HG02938 (cell line): ENCODE measurements at regions not wholly inside any gene's neighbourhood (a gene's known extent, or its start where the extent isn't known, plus 50 kb on each side); places are given as distances from the start of the nearest gene placed in this dataset.

Experiments used
- ATAC-seq: cut with Tn5 transposase; IDR thresholded peaks from one replicate; pipeline ENCODE4 v1.9.1; 2021; ENCODE audit warnings: mild to moderate bottlenecking, moderate library complexity; ENCODE audit not compliant: unreplicated experiment

DNA sequence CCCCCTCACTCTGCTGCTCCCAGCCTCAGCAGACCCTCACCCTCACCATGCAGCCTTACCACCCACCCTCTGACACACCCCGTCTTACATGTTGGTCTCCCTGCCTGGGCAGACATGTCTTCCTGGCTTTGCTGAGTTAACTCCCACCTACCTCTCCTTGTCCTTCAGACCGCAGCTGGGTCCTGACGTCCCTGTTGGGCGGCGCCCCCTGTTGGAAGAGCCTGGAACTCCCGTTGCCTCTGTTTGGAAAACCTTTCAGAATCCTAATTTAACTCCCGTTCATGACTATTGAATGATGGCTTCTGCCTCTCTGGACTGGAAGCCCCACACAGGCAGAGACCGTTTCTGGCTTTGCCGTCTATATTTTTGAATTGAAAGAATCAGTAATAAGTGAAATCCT lies 245.1 kb downstream of the MYLK4 start:
- no peak for ATAC-seq

DNA sequence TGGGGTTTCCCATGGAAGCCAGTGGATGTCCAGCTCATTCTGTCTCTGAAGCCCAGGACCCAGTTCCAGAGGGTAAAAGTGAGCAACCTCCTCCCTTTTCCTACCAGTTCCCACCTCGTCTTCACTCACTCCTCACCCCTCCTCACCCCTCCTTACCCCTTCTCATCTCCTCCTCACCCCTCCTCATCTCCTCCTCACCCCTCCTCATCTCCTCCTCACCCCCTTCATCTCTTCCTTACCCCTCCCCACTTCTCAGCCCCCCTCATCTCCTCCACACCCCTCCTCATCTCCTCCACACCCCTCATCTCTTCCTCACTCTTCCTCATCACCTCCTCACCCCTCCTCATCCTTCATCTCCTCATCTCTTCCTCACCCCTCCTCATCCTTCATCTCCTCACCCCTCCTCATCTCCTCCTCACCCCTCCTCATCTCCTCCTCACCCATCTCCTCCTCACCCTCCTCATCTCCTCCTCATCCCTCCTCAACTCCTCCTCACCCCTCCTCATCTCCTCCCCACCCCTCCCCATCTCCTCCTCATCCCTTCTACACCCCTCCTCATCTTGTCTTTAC lies 246.1 kb downstream of the MYLK4 start:
- no peak for ATAC-seq

DNA sequence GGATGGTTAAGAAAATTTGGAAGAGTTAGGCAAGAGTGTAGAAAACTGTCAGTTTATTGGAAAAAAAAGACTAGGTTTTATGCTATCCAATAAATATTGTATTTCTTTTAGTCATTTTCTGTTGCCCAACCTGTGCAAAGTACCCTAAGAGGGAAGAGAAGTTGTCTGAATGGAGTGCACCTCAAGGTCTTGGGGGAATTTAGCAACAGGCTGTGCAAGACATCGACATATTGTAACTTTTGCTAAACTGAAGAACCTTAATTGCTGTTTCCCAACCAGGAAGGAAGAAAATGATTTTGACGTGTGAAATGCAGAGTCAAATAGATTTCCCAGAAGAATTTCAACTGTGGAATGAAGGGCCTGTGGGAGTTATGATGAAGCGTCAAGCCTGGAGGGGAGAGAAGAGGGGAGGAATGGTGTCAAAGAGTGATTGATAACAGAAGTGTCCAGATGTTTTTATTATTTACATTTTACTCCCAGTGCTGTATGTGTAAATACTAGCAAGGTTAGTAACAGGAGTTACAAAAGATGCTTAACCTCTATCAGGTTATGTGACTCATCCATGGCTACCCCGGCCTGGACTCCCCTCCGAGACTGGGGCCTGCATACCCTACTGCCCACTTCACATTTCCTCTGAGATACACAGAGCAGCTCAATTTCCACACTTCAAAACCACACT lies 246.8 kb downstream of the MYLK4 start:
- ATAC-seq: no peak

DNA sequence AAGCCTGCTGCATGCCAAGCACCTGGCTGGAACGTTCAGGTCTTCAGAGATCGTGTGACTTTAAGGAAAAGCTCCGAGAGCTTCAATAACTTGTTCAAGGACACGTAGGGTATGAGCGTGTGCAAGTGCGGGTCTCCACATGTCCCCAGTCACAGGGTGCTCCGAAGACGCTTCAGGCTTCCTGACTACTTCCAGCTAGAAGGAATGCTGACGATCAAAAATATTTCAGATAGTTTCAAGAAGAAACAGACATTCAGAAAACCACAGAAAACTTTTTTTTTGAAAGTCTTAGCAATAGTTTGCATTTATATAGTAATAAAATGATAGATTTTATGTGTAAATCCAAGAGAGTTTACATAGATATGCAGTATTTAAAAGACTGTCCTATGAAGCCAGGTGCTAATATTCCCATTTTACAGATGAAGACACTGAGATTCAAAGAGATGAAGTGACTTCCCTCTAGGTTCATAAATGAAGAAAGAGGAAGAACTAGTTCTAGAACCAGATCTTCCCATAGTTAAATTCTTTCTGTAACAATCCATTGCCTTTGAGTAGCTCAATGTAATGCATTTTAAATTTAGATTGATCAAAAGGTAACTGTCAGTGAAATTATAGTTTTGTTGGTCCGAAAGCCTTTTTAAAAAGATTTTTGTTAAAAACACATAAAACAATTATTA lies 247.6 kb downstream of the MYLK4 start:
- no peak for ATAC-seq

DNA sequence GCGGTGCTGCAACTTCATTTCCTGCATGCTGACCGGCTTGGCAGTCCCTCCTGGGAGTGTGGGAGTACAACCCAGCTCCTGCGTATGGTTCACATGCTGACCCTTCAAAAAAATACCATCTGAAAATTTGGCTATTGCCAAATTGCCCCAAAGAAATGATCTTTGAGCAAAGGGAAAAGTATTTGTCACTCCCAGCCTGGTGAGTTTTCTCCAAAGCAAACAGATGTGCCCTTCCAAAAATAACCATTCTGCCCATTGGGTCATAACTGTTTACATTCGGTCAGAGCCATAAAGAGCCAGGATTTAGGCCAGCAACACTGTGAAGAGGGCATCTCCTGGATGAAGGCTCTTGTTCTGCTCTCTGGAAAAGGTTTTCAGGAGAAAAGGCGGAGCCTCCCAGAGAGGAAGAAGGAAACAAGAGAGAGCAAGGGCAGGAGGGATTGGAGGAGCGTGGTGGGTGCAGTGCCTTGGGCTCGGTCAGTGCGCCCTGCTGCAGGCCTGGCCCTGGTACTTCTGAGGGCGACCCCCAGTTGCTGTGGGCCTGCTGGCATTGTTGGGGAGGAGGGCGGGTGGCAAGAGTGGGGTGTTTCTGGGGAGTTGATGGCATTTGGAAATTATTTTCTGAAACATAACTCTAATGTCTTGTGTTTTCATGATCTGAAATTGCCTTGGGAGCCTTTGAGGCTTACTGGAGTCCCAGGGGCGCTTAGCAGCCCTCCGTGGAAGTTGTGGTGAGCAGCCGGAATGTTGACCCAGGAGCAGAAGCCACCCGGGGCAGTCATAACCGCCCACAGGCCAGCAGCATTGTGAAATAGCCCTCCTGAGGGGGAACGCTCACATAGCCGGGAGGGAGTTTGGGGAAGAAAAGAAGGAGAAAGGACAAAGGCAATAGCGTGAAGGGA lies 248.4 kb downstream of the MYLK4 start:
- no peak for ATAC-seq

DNA sequence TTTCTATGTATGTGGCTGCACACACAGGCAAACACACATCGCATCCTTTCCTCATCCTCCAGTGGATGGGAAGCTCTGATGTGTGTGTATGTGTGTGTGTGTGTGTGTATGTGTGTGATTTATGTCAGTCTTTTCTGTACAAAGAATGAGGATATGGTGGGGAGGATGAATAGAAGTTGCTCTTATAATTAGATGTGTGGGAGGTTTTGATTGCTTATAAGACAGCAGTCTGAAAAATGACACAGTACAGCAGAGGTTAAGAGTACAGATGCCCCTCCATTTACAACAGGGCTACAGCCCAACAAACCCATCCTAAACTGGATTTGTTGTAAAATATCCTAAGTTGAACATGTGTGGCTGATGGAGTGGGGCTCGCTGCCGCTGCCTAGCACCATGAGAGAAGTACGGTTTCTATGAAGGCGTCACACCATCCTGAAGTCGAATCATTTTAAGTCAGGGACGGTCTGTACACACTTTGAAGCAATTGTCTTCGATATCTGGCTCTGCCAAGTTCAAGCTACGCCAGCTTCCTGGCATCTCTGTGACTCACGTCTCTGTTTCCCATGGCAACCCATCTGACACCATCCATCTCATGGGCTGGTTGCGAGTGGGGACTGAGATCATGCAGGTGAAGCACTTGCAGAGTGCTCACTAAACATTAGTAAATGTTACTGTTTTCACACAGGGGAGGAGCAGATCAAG lies 252.6 kb downstream of the MYLK4 start:
- ATAC-seq: no peak

DNA sequence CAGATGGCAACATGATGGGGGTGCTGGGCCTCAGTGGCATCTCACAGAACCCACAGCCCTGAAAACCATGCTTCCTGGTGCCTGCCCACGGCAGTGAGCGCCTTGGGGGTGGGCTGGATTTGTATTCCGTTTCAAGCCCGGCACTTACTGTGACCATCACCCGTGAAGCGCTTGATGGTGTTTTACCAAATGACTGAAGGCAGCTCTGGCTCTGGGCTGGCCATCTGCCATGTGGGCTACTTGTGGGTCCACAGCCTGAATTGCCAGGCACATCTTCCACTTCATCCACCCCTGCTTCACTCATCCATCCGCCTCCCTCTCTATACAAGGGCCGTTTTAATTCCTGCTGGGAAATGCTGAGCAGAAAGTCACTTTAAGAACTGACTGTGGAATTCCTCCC lies 250.9 kb upstream of the GMDS start:
- ATAC-seq: no peak

DNA sequence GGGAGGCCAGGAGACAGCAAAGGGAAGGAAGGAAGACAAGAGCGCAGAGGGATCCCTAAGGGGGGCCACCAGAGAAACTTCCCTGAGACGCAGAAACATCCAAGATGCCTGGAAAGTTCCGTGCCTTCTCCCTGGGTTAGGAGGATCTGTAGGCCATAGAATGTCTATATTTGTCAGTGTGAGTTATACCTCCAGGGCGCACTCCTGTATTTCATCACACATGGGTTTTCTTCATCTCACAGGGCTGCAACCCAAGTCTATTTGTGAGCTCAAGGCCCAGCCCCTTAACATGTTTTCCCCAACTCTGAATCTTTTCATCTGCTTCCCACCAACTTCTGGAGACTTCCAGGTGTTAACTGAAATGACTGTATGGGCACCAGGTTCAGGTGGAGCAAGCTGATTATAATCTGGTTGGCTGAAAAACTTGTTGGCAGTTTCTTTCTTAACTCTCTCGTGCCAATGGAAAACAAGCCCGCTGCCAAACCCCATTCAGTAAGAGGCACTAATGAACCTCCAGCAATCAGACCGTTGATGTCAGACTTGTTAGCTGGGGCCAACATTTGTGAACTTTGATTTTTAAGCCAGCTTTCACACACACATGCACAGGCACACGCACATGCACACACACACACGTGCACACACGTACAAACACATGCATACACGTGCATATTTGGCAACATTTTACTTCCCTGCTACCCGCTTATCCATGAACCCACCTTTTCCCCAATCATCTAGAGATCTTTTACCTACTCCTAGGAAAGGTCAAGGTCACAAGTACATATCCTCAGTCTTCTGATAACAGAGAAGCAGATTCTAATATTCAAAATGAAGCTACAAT lies 247.5 kb upstream of the GMDS start:
- ATAC-seq: no peak

DNA sequence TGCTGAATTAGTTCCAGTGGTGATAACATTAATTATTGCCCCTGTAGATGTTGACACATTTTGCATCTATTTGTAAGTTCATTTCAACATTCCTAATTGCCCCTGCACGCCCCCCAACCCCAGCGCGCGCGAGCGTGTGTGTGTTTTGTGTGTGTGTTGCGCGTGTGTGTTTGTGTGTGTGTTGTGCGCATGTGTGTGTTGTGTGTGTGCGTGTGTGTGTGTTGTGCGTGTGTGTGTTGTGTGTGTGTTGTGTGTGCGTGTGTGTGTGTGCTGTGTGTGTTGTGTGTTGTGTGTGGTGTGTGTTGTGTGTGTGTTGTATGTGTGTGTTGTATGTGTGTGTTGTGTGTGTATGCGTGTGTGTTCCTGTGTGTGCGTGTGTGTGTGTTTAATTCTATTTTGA lies 245.7 kb upstream of the GMDS start:
- no peak for ATAC-seq

DNA sequence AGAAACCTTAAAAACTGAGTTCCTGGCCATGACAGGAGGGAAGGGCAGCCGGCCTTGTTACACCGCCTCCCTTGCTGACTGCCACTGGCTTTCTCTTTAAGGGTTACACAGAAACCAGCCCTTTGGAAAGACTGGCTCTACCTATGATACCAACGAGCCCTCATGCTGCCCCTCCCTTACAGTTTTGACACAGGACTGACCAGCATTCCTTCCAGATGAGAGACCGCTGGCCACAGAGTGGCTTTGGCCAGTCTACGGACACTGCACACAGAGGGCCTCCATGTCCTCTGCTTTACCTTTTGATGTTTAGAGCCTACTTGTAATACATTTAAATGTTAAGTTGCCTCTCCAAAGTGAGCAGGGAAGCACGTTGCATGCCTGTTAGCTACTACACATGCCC lies 243.2 kb upstream of the GMDS start:
- no peak for ATAC-seq

DNA sequence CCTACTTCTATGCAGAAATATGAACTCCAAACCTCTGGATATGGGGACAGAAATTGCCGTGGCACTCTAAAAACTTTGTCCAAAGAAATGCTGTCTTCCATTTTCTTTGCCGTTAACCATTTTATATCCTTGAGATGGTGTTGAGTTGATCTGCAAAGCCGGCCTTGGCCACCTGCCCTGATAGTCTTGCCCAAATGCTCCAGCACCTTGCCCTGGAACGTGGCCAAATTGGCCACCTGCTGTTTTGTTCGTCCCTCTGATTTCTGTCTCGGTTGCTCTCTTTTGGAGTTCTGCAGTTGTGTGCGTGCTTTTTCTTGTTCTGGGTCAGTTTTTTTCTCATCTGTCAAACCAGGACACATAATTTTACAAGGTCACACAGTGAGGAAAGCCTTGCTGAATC lies 239.7 kb upstream of the GMDS start:
- no peak for ATAC-seq

DNA sequence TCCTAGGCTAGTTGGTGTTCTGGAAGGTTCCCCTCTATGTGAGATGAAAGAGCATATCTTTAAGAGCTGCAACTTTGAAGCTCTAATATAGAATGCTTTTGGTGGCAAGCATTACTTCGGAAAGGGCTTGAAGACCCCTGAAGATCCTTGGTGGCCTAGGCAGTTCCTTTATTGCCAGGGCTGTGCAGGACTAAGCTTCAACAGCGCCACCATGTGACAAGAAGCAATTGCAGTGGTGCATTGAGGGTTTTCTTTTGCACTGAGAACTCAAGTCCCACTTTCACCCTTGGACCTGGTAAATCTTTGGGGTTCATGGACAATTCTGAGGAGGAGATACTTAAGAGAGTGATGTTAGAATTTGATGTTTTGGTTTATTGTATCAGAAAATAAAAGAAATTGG lies 237.4 kb upstream of the GMDS start:
- no peak for ATAC-seq

DNA sequence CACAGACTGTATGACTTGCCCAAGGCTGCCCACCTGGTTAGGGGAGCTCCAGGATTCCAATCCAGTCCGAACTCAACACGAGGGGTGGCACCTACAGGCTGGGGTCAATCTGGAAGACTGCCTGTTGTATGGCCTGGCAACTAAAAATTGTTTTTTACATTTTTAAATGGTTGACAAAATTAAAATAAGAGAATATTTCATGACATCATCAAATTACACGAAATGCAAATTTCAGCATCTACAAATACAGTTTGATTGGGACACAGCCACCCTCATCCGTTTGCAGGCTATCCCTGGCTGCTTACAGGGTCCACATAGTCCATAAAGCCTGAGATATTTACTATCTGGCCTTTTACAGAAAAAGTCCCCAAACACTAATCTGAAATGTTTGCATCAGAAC lies 235.9 kb upstream of the GMDS start:
- no peak for ATAC-seq

DNA sequence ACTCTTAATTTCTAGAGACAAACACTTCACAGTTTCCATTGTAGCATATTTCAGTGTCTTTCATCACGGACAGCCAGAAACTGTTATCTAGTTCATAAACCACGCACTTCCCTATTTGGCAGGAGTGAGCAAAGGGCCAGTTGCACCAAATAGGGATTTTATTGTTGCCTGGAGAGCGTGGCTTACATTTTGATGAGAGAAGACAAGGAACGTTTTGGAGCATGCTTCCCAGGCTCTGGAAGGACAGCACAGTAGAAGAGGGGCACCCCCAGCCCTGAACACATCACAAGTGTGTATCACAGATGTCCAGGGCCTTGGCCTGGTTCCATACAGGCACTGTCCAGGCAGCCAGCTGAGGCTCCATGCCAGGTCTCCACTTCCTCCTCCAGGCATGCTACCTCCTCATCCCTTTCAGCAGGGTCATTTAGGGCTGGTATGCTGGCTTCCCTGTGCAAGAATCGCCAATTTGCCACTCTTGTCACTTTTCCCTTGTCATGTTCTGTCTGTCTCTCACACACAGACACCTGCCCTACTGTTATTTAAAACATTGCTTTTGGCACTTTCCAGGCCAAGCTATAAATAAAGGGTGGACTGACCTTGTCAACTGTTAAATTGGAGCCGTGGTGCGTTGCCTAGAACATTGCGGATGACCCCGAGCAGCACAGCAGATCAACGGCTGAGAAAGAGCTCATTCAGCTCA lies 235.0 kb upstream of the GMDS start:
- ATAC-seq: no peak

DNA sequence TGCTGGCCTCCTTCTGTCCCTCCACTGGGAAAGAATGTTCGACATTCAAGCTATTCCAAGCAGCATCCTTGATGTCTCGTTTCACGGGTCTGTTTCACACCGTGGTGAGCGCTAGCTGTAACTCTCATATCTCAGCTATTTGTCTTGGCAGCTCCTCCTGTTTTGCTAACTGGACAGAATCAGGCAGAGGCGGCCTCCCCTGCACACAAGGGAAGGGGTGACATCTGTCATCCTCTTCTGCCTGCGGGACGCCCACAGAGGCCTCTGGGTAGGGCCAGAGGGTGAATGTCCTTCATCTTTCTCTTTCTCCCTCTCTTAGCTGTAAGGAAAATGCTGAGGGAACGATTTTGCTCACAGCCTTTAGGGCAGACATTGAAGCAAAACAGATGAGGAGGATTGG lies 232.8 kb upstream of the GMDS start:
- no peak for ATAC-seq

DNA sequence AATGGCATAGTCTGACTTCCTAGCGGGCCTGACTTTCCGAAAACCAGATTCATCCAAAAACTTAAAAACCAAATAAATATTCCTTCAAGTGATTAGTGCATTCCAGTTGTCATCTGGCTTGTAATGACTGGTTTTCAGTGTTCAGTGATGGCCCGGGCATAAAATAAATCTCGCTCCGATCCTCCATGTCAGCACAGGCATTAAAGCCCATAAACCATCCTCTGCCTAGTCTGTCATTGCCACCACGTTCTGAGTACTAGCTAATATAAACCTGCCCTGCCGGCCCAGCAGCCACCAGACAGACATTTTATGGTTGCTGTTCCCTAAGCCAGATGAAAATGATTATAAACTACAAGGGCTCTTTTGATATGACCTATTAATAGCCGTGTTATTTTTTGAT lies 232.3 kb upstream of the GMDS start:
- ATAC-seq: no peak

DNA sequence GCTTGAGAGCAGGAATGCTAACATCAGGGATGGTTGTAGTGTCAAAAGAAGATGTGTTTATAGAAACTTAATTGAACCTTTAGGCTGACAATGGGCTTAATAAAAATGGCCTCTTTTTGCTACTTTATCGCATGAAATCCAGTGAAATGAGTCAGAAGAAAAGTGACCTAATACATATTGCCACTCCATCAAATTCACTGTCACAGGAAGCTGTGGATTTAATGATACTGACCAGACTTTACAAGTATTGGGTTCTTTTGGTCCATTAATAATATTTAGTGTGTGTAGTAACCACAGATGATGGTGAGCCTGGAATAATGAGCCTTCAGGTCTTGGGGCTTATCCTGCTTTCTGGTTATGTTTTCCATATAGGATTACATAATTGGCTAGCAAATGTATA lies 231.8 kb upstream of the GMDS start:
- ATAC-seq: no peak

DNA sequence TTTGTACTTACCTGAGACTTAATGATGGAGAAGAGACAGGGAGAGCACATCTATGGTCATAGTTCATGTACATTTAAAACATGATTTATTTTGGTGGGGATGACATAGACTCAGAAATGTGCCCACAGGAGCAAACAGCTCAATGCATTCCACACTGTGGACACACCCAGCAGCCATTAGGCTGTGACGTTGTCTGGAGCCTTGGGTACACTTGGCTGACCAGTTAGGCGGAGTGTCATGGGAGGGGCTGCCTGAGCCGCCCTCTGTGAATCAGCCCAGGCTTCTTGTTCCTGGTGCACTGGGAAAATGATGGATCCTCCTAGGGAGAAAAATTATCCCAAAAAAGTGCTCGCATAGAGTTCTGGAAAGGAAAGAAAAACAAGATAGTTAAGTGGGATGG lies 231.0 kb upstream of the GMDS start:
- ATAC-seq: no peak

DNA sequence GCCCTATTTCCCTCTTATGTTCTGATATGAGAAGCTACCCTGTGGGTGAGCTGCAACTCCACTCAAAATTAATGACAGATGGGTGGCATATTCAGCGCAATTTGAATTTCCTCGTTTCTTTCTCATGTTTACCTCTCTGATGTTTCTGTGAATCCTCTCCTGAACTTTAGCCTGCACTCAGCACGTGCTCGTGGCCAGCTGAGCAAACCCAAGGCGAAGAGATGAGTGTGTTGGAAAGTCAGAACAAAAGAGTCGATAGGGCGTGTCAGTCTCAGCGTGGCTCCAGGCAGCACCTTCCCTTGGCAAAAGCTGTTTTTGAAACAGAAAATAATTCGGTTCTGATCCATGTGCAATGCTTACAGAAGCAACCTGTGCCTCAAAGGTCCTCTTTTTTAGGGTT lies 226.1 kb upstream of the GMDS start:
- ATAC-seq: no peak

DNA sequence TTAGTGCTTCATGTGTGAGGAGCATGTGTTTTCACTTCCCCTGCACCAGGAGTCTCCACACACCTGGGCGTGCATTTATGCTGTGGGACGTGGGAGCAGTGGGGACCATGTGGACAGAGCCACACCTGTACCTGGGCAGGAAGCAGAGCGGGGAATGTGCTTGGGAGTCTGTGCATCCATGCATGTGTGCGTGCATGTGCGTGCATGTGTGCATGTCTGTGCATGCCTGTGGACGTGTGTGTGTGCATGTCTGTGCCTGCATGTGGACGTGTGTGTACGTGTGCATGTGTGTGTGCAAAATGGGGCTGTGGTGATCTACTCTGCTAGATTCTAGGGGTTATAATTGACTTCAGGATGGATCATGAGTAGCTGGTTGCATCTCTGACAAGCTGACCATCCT lies 224.0 kb upstream of the GMDS start:
- no peak for ATAC-seq
